CD4-positive, alpha-beta memory T cell (primary cell): ENCODE measurements at regions not wholly inside any gene's neighbourhood (a gene's known extent, or its start where the extent isn't known, plus 50 kb on each side); places are given as distances from the start of the nearest gene placed in this dataset.
"Not testable (repeated sequence)": the region's sequence is repeated elsewhere in the genome, so short reads cannot be mapped to it uniquely, and the experiment has no call there.

Experiments used
- CTCF ChIA-PET: fragments of 350-600 bp; sonication (Branson Sonifier 250); formaldehyde crosslinking; loops from one replicate; lab custom pipeline; 2021; ENCODE audit warnings: inconsistent platforms; ENCODE audit not compliant: partially characterized antibody; lab: Charles Lee
- POLR2A ChIA-PET: fragments of 350-600 bp; sonication (Branson Sonifier 250); formaldehyde crosslinking; loops from one replicate; lab custom pipeline; 2021; ENCODE audit not compliant: partially characterized antibody; lab: Charles Lee
- DNase-seq, 5 donors: peaks; one replicate each; pipeline versions ENCODE4 v3.0.0 to v3.0.0-alpha.2; 2020 to 2022; ENCODE audit warnings: mixed read lengths in 1 of 5
- H3K27ac ChIP-seq: one replicate; pipeline ENCODE4 v1.7.0; 2013; ENCODE audit warnings: low read depth, low read length
- H3K27me3 ChIP-seq: 2 replicates; pipeline ENCODE4 v1.7.0; 2013; ENCODE audit warnings: mild to moderate bottlenecking, low read length, moderate library complexity; ENCODE audit not compliant: insufficient read depth
- H3K36me3 ChIP-seq: 2 replicates; pipeline ENCODE4 v1.7.0; 2013; ENCODE audit warnings: mild to moderate bottlenecking, low read length, moderate library complexity; ENCODE audit not compliant: insufficient read depth
- H3K4me1 ChIP-seq: 2 replicates; pipeline ENCODE4 v1.7.0; 2013; ENCODE audit warnings: mild to moderate bottlenecking, low read length, moderate library complexity; ENCODE audit not compliant: insufficient read depth
- H3K4me3 ChIP-seq, 2 donors: one replicate each; pipeline ENCODE4 v1.7.0; 2013; ENCODE audit warnings: low read length in 2 of 2, mild to moderate bottlenecking in 1 of 2
- H3K9me3 ChIP-seq, 2 donors: one replicate each; pipeline ENCODE4 v1.7.0; 2013; ENCODE audit warnings: low read length in 2 of 2, control low read depth in 1 of 2; ENCODE audit not compliant: control insufficient read depth in 1 of 2
- H3K27ac Mint-ChIP-seq, 7 donors: one replicate each; pipeline ENCODE4 v1.8.0; 2020 to 2021; ENCODE audit warnings: mixed read lengths in 7 of 7, mild to moderate bottlenecking in 6 of 7, inconsistent platforms in 3 of 7, moderate library complexity in 3 of 7
- H3K27me3 Mint-ChIP-seq, 2 donors: one replicate each; pipeline ENCODE4 v1.8.0; 2020 to 2021; ENCODE audit warnings: mixed read lengths in 2 of 2
- H3K36me3 Mint-ChIP-seq, 2 donors: one replicate each; pipeline ENCODE4 v1.8.0; 2020 to 2021; ENCODE audit warnings: mixed read lengths in 2 of 2, inconsistent platforms in 1 of 2, mild to moderate bottlenecking in 1 of 2
- H3K4me1 Mint-ChIP-seq, 4 donors: one replicate each; pipeline ENCODE4 v1.8.0; 2020 to 2021; ENCODE audit warnings: mixed read lengths in 4 of 4, mild to moderate bottlenecking in 1 of 4
- H3K4me3 Mint-ChIP-seq, 8 donors: one replicate each; pipeline ENCODE4 v1.8.0; 2020 to 2021; ENCODE audit warnings: mixed read lengths in 8 of 8, mild to moderate bottlenecking in 7 of 8, moderate library complexity in 6 of 8, inconsistent platforms in 3 of 8
- H3K9me3 Mint-ChIP-seq, 8 donors: one replicate each; pipeline ENCODE4 v1.8.0; 2020 to 2021; ENCODE audit warnings: mixed read lengths in 8 of 8, mild to moderate bottlenecking in 5 of 8, inconsistent platforms in 3 of 8, moderate library complexity in 1 of 8
- intact Hi-C: fragments of 100-400 bp; cut with micrococcal nuclease; formaldehyde crosslinking; loops from one replicate; pipeline ENCODE4 v1.15.1; 2023

GRCh38 chr1:144140243-144140642 lies 168.5 kb upstream of the FAM72C start:
- H3K36me3 Mint-ChIP-seq, POLR2A ChIA-PET, H3K4me1 Mint-ChIP-seq, H3K27me3 ChIP-seq, H3K27ac Mint-ChIP-seq, H3K4me3 Mint-ChIP-seq, H3K4me1 ChIP-seq, CTCF ChIA-PET, H3K9me3 ChIP-seq, DNase-seq, intact Hi-C loops, H3K4me3 ChIP-seq, H3K9me3 Mint-ChIP-seq, H3K36me3 ChIP-seq, H3K27me3 Mint-ChIP-seq, H3K27ac ChIP-seq: not testable (repeated sequence)

GRCh38 chr1:144105006-144105405 lies 133.2 kb upstream of the FAM72C start:
- H3K4me3 ChIP-seq, H3K9me3 Mint-ChIP-seq, H3K36me3 ChIP-seq, H3K9me3 ChIP-seq, POLR2A ChIA-PET, H3K27ac ChIP-seq, intact Hi-C loops, H3K27me3 ChIP-seq, H3K36me3 Mint-ChIP-seq, H3K4me1 Mint-ChIP-seq, CTCF ChIA-PET, H3K4me3 Mint-ChIP-seq, H3K27me3 Mint-ChIP-seq, H3K4me1 ChIP-seq, H3K27ac Mint-ChIP-seq: not testable (repeated sequence)
- peak in 1 of 5 donors; percentile 36 for DNase-seq

- H3K4me3 ChIP-seq, H3K36me3 ChIP-seq, H3K27me3 Mint-ChIP-seq, H3K9me3 ChIP-seq, CTCF ChIA-PET, H3K4me1 Mint-ChIP-seq, intact Hi-C loops, POLR2A ChIA-PET, H3K27me3 ChIP-seq, H3K27ac Mint-ChIP-seq, H3K9me3 Mint-ChIP-seq, H3K36me3 Mint-ChIP-seq, H3K4me1 ChIP-seq, H3K27ac ChIP-seq, H3K4me3 Mint-ChIP-seq: not testable (repeated sequence)
- DNase-seq: peak; percentile 25 to 71 (median 30)
These were observed 132.4 kb upstream of the FAM72C start for GRCh38 chr1:144104000-144104677.

GRCh38 chr1:144103156-144103880 lies 131.5 kb upstream of the FAM72C start:
- H3K36me3 ChIP-seq, H3K9me3 Mint-ChIP-seq, intact Hi-C loops: not testable (repeated sequence)

GRCh38 chr1:144102046-144102745 lies 130.4 kb upstream of the FAM72C start:
- H3K9me3 Mint-ChIP-seq, H3K36me3 ChIP-seq, H3K4me3 ChIP-seq, H3K27ac ChIP-seq, H3K4me1 Mint-ChIP-seq, H3K4me1 ChIP-seq, H3K36me3 Mint-ChIP-seq, POLR2A ChIA-PET, CTCF ChIA-PET, H3K27me3 ChIP-seq, H3K27ac Mint-ChIP-seq, H3K9me3 ChIP-seq, H3K4me3 Mint-ChIP-seq, H3K27me3 Mint-ChIP-seq, intact Hi-C loops: not testable (repeated sequence)
- peak in 1 of 5 donors; percentile 48 for DNase-seq

More at GRCh38 chr1:144103156-144103880, 131.5 kb upstream of the FAM72C start:
- POLR2A ChIA-PET, H3K4me1 Mint-ChIP-seq, H3K27ac Mint-ChIP-seq, H3K4me3 ChIP-seq, H3K27ac ChIP-seq, H3K4me3 Mint-ChIP-seq, H3K4me1 ChIP-seq, H3K9me3 ChIP-seq, H3K27me3 ChIP-seq, CTCF ChIA-PET, H3K27me3 Mint-ChIP-seq, H3K36me3 Mint-ChIP-seq: not testable (repeated sequence)
- DNase-seq: peak; percentile 22 to 70 (median 34)

- Histone ChIP-seq H3K36me3 (no peaks in the 10 kb centered on the region), H3K4me1 (no peaks in the 10 kb centered on the region), H3K4me3 (no peak overlapping the region), H3K27ac (no peak overlapping the region), H3K27me3 (no peaks in the 10 kb centered on the region), H3K9me3 (no peaks in the 10 kb centered on the region)
- H3K4me1 Mint-ChIP-seq: no peaks in the 10 kb centered on the region
- POLR2A ChIA-PET: no interaction called here
- no peak overlapping the region for H3K4me3 Mint-ChIP-seq
- H3K27me3 Mint-ChIP-seq: no peaks in the 10 kb centered on the region
- no peaks in the 10 kb centered on the region for H3K36me3 Mint-ChIP-seq
- H3K9me3 Mint-ChIP-seq: peaks cover 0 to 5% (median 0%) of the 10 kb centered on the region in 8 donors
- intact Hi-C loops: no loop called here
- DNase-seq: peak in 1 of 5 donors; percentile 41
- CTCF ChIA-PET: no interaction called here
- H3K27ac Mint-ChIP-seq: no peak overlapping the region
These were observed 129.7 kb upstream of the FAM72C start for GRCh38 chr1:144101397-144102045.

- H3K9me3 ChIP-seq, H3K4me1 ChIP-seq, H3K27ac ChIP-seq, POLR2A ChIA-PET, H3K27me3 ChIP-seq, H3K27me3 Mint-ChIP-seq, intact Hi-C loops, H3K36me3 Mint-ChIP-seq, H3K36me3 ChIP-seq, H3K9me3 Mint-ChIP-seq, H3K4me3 ChIP-seq, H3K4me1 Mint-ChIP-seq, CTCF ChIA-PET: not testable (repeated sequence)
- peak overlapping the region in 2 of 7 donors; percentile 41 to 62 for H3K27ac Mint-ChIP-seq
- DNase-seq: peak; percentile 0 to 64 (median 51)
- peak overlapping the region in 7 of 8 donors; percentile 40 to 72 (median 66) for H3K4me3 Mint-ChIP-seq
These were observed 105.5 kb upstream of the FAM72C start for GRCh38 chr1:144077167-144077841.
